ENCODE measurements at regions not wholly inside any gene's neighbourhood (a gene's known extent, or its start where the extent isn't known, plus 50 kb on each side); places are given as distances from the start of the nearest gene placed in this dataset.

- TF ChIP-seq CTCF (IDR thresholded peaks at IDR 0.05; ENCODE audit: poor library complexity) (no peak), EZH2phosphoT487 (IDR thresholded peaks at IDR 0.05; ENCODE audit: low read depth, severe bottlenecking, unreplicated experiment) (no peak)
Measured at GRCh38 chr5:13529300-13529699, 415.2 kb downstream of the DNAH5 start.

Data from hepatocyte (in vitro differentiated cells).